ENCODE measurements at regions not wholly inside any gene's neighbourhood (a gene's known extent, or its start where the extent isn't known, plus 50 kb on each side); places are given as distances from the start of the nearest gene placed in this dataset.
"Not testable (repeated sequence)": the region's sequence is repeated elsewhere in the genome, so short reads cannot be mapped to it uniquely, and the experiment has no call there.

GRCh38 chr3:81998139-81998755 lies 236.8 kb upstream of the GBE1 start:
- H3K4me3 ChIP-seq (ENCODE audit: low read length in 2 of 2): no peak overlapping the region
- H3K9me3 ChIP-seq (ENCODE audit: control insufficient read depth in 2 of 2, insufficient read depth in 1 of 2, low read length in 1 of 2): no peaks in the 10 kb centered on the region
- H3K4me1 ChIP-seq (ENCODE audit: control insufficient read depth in 2 of 2, insufficient read depth in 2 of 2, low read length in 2 of 2): no peaks in the 10 kb centered on the region
- no peaks in the 10 kb centered on the region for H3K27me3 ChIP-seq (ENCODE audit: control insufficient read depth in 2 of 2, insufficient read depth in 1 of 2, low read length in 1 of 2)
- WGBS: 76% methylated on average over 2 of the region's 2 CpGs
- H3K27ac ChIP-seq (ENCODE audit: low read depth in 1 of 2, low read length in 1 of 2): no peak overlapping the region
- no peaks in the 10 kb centered on the region for H3K36me3 ChIP-seq (ENCODE audit: control insufficient read depth in 2 of 2, insufficient read depth in 2 of 2, low read length in 1 of 2)
- DNase-seq (ENCODE audit: low read depth in 6 of 9, low spot score in 9 of 9): no peak

DNA sequence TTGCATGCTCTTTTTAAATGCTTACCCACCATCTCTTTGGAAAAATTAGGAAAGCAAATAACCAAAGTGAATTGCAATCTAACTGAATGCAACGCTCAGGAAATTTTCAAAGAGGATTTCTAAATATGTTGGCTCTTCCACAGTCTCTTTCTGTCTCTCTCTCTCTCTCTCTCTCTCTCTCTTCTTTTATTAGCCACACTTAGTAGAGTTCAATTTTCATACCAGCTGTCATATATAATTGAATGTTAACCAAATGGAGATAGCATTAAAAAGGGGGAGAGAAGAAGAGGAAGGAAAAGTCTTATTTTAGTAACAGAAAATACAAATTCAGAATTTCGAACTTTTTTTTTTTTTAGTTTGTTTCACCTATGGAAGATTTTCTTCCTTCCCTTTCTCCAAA lies 235.9 kb upstream of the GBE1 start:
- no peaks in the 10 kb centered on the region for H3K36me3 ChIP-seq (ENCODE audit: control insufficient read depth in 2 of 2, insufficient read depth in 2 of 2, low read length in 1 of 2)
- 75% methylated on average over 2 of the region's 2 CpGs for WGBS
- H3K27ac ChIP-seq (ENCODE audit: low read depth in 1 of 2, low read length in 1 of 2): no peak overlapping the region
- no peaks in the 10 kb centered on the region for H3K9me3 ChIP-seq (ENCODE audit: control insufficient read depth in 2 of 2, insufficient read depth in 1 of 2, low read length in 1 of 2)
- H3K4me3 ChIP-seq (ENCODE audit: low read length in 2 of 2): no peak overlapping the region
- no peak for DNase-seq (ENCODE audit: low read depth in 6 of 9, low spot score in 9 of 9)
- no peaks in the 10 kb centered on the region for H3K4me1 ChIP-seq (ENCODE audit: control insufficient read depth in 2 of 2, insufficient read depth in 2 of 2, low read length in 2 of 2)
- H3K27me3 ChIP-seq (ENCODE audit: control insufficient read depth in 2 of 2, insufficient read depth in 1 of 2, low read length in 1 of 2): no peaks in the 10 kb centered on the region

GRCh38 chr3:81995329-81995728 lies 233.9 kb upstream of the GBE1 start:
- Histone ChIP-seq H3K27me3 (ENCODE audit: control insufficient read depth in 2 of 2, insufficient read depth in 1 of 2, low read length in 1 of 2) (no peaks in the 10 kb centered on the region), H3K4me1 (ENCODE audit: control insufficient read depth in 2 of 2, insufficient read depth in 2 of 2, low read length in 2 of 2) (no peaks in the 10 kb centered on the region), H3K9me3 (ENCODE audit: control insufficient read depth in 2 of 2, insufficient read depth in 1 of 2, low read length in 1 of 2) (no peaks in the 10 kb centered on the region), H3K36me3 (ENCODE audit: control insufficient read depth in 2 of 2, insufficient read depth in 2 of 2, low read length in 1 of 2) (no peaks in the 10 kb centered on the region), H3K4me3 (ENCODE audit: low read length in 2 of 2) (no peak overlapping the region), H3K27ac (ENCODE audit: low read depth in 1 of 2, low read length in 1 of 2) (no peak overlapping the region)
- 94% methylated on average over 2 of the region's 2 CpGs for WGBS
- DNase-seq (ENCODE audit: low read depth in 6 of 9, low spot score in 9 of 9): no peak

DNA sequence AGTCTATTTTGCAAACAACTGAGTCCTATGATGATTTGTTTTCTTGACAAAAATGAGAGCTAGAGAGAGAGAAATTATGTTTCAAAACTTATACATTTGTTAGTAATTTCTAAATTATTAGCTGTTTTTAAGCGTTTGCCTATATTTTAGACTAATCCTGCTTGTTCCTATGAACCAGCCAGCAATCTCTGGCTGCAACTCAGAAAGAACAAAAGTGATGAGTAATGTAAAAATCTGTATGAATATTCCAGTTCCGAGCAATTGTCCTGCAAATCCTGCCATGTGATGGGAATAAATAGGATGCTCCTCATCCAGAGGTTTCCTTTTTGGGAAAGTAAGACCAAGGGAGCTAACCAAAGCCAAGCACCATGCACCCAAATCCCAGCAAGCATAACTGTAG lies 228.3 kb upstream of the GBE1 start:
- no peak for DNase-seq (ENCODE audit: low read depth in 6 of 9, low spot score in 9 of 9)
- 72% methylated on average over 2 of the region's 2 CpGs for WGBS
- no peak overlapping the region for H3K4me3 ChIP-seq (ENCODE audit: low read length in 2 of 2)
- no peak overlapping the region for H3K27ac ChIP-seq (ENCODE audit: low read depth in 1 of 2, low read length in 1 of 2)
- H3K4me1 ChIP-seq (ENCODE audit: control insufficient read depth in 2 of 2, insufficient read depth in 2 of 2, low read length in 2 of 2): no peaks in the 10 kb centered on the region
- H3K27me3 ChIP-seq (ENCODE audit: control insufficient read depth in 2 of 2, insufficient read depth in 1 of 2, low read length in 1 of 2): no peaks in the 10 kb centered on the region
- no peaks in the 10 kb centered on the region for H3K36me3 ChIP-seq (ENCODE audit: control insufficient read depth in 2 of 2, insufficient read depth in 2 of 2, low read length in 1 of 2)
- no peaks in the 10 kb centered on the region for H3K9me3 ChIP-seq (ENCODE audit: control insufficient read depth in 2 of 2, insufficient read depth in 1 of 2, low read length in 1 of 2)

- Histone ChIP-seq H3K36me3 (ENCODE audit: control insufficient read depth in 2 of 2, insufficient read depth in 2 of 2, low read length in 1 of 2) (no peaks in the 10 kb centered on the region), H3K27me3 (ENCODE audit: control insufficient read depth in 2 of 2, insufficient read depth in 1 of 2, low read length in 1 of 2) (no peaks in the 10 kb centered on the region), H3K9me3 (ENCODE audit: control insufficient read depth in 2 of 2, insufficient read depth in 1 of 2, low read length in 1 of 2) (no peaks in the 10 kb centered on the region), H3K4me1 (ENCODE audit: control insufficient read depth in 2 of 2, insufficient read depth in 2 of 2, low read length in 2 of 2) (no peaks in the 10 kb centered on the region), H3K4me3 (ENCODE audit: low read length in 2 of 2) (no peak overlapping the region), H3K27ac (ENCODE audit: low read depth in 1 of 2, low read length in 1 of 2) (no peak overlapping the region)
- 94% methylated on average over 3 of the region's 3 CpGs for WGBS
- no peak for DNase-seq (ENCODE audit: low read depth in 6 of 9, low spot score in 9 of 9)
Measured at GRCh38 chr3:81989274-81989673, 227.8 kb upstream of the GBE1 start.

DNA sequence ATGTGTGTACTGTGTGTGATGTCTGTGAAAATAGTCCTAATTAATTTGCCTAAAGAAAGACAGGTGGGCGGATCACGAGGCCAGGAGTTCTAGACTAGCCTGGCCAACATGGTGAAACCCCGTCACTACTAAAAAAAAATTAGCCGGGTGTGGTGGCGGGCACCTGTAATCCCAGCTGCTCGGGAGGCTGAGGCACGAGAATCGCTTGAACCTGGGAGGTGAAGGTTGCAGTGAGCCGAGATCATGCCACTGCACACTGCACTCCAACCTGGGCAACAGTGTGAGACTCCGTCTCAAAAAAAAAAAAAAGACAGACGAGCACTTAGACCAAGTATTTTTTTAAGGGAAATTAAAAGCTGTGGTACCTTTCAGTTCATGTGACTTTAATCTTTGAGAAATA lies 226.0 kb upstream of the GBE1 start:
- DNase-seq (ENCODE audit: low read depth in 6 of 9, low spot score in 9 of 9); H3K27me3 ChIP-seq (ENCODE audit: control insufficient read depth in 2 of 2, insufficient read depth in 1 of 2, low read length in 1 of 2); H3K36me3 ChIP-seq (ENCODE audit: control insufficient read depth in 2 of 2, insufficient read depth in 2 of 2, low read length in 1 of 2); H3K9me3 ChIP-seq (ENCODE audit: control insufficient read depth in 2 of 2, insufficient read depth in 1 of 2, low read length in 1 of 2); H3K27ac ChIP-seq (ENCODE audit: low read depth in 1 of 2, low read length in 1 of 2); H3K4me3 ChIP-seq (ENCODE audit: low read length in 2 of 2); H3K4me1 ChIP-seq (ENCODE audit: control insufficient read depth in 2 of 2, insufficient read depth in 2 of 2, low read length in 2 of 2): not testable (repeated sequence)
- 94% methylated on average over 11 of the region's 11 CpGs for WGBS

DNA sequence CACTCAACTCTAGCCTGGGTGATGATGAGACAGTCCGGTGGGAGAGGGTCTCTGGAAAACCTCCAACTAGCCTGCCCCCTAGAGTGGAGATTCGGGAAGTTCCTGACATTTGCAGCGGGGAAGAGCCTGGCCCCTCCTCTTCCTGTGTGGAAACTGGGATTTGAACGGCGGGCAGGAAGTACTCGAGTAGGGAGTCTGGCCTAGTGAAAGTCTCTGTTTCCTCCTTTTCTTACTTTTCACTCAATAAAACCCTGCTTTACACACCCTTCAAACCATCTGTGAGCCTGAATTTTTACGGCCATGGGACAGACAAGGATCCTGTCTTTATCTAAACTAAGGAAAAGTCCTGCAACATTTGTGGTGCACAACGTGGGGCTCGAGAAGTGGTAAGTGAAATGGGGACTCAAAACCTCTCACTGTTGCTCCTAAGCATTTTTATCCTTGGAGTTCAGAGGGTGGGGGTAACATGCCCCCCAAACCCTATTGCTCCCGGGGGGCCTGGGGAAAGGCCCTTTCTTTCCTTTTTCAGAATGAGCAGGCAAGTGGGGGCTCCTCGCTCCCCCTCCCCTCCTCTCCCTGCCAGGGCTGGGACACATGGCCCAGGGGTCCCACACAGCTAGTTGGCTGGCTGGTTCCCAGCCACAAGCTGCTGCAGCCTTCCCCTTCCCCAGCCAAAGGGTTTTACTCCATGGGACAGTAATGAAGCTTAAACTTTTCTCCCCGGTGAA lies 224.7 kb upstream of the GBE1 start:
- 91% methylated on average over 12 of the region's 12 CpGs for WGBS
- no peak for DNase-seq (ENCODE audit: low read depth in 6 of 9, low spot score in 9 of 9)
- H3K4me1 ChIP-seq (ENCODE audit: control insufficient read depth in 2 of 2, insufficient read depth in 2 of 2, low read length in 2 of 2): no peaks in the 10 kb centered on the region

DNA sequence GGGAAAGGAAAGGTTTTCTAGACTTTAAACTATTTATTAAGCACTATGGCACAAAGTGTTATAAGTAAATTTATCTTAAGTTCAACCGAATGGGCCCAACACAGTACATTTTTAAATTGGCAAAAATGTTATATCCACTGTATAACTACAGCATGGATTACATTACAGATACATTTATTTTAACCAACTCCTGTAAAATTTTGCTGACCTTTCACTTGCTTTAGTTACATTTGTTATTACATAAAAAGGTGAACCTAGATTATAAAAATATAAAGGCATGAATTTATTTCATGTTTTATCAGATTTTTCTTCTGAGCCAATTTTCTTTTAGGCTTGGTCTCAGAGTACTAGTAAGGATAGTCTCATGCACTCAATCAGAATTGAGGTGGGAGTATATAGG lies 221.9 kb upstream of the GBE1 start:
- Histone ChIP-seq H3K4me3 (ENCODE audit: low read length in 2 of 2) (no peak overlapping the region), H3K36me3 (ENCODE audit: control insufficient read depth in 2 of 2, insufficient read depth in 2 of 2, low read length in 1 of 2) (no peaks in the 10 kb centered on the region), H3K27me3 (ENCODE audit: control insufficient read depth in 2 of 2, insufficient read depth in 1 of 2, low read length in 1 of 2) (no peaks in the 10 kb centered on the region), H3K27ac (ENCODE audit: low read depth in 1 of 2, low read length in 1 of 2) (no peak overlapping the region), H3K4me1 (ENCODE audit: control insufficient read depth in 2 of 2, insufficient read depth in 2 of 2, low read length in 2 of 2) (no peaks in the 10 kb centered on the region), H3K9me3 (ENCODE audit: control insufficient read depth in 2 of 2, insufficient read depth in 1 of 2, low read length in 1 of 2) (no peaks in the 10 kb centered on the region)
- WGBS: 93% methylated on average over 1 of the region's 1 CpG
- DNase-seq (ENCODE audit: low read depth in 6 of 9, low spot score in 9 of 9): no peak

More for the DNA sequence above, 224.7 kb upstream of the GBE1 start:
- no peak overlapping the region for H3K27ac ChIP-seq (ENCODE audit: low read depth in 1 of 2, low read length in 1 of 2)
- no peaks in the 10 kb centered on the region for H3K9me3 ChIP-seq (ENCODE audit: control insufficient read depth in 2 of 2, insufficient read depth in 1 of 2, low read length in 1 of 2)
- no peak overlapping the region for H3K4me3 ChIP-seq (ENCODE audit: low read length in 2 of 2)
- H3K36me3 ChIP-seq (ENCODE audit: control insufficient read depth in 2 of 2, insufficient read depth in 2 of 2, low read length in 1 of 2): no peaks in the 10 kb centered on the region
- no peaks in the 10 kb centered on the region for H3K27me3 ChIP-seq (ENCODE audit: control insufficient read depth in 2 of 2, insufficient read depth in 1 of 2, low read length in 1 of 2)

- Histone ChIP-seq H3K9me3 (ENCODE audit: control insufficient read depth in 2 of 2, insufficient read depth in 1 of 2, low read length in 1 of 2) (no peaks in the 10 kb centered on the region), H3K27ac (ENCODE audit: low read depth in 1 of 2, low read length in 1 of 2) (no peak overlapping the region), H3K36me3 (ENCODE audit: control insufficient read depth in 2 of 2, insufficient read depth in 2 of 2, low read length in 1 of 2) (no peaks in the 10 kb centered on the region), H3K4me1 (ENCODE audit: control insufficient read depth in 2 of 2, insufficient read depth in 2 of 2, low read length in 2 of 2) (no peaks in the 10 kb centered on the region), H3K4me3 (ENCODE audit: low read length in 2 of 2) (no peak overlapping the region), H3K27me3 (ENCODE audit: control insufficient read depth in 2 of 2, insufficient read depth in 1 of 2, low read length in 1 of 2) (no peaks in the 10 kb centered on the region)
- DNase-seq (ENCODE audit: low read depth in 6 of 9, low spot score in 9 of 9): no peak
- 90% methylated on average over 10 of the region's 10 CpGs for WGBS
Measured at GRCh38 chr3:81980596-81981494, 219.4 kb upstream of the GBE1 start.

Measured in thymus (tissue), 11 donors.